ENCODE measurements at regions not wholly inside any gene's neighbourhood (a gene's known extent, or its start where the extent isn't known, plus 50 kb on each side); places are given as distances from the start of the nearest gene placed in this dataset.

- DNase-seq, result no peak
Measured at GRCh38 chr2:160634436-160634835, 140.8 kb upstream of the RBMS1 start.

- no peak for DNase-seq
Measured at GRCh38 chr2:160635488-160635887, 141.9 kb upstream of the RBMS1 start.

- no peak for DNase-seq
Measured at GRCh38 chr2:160639472-160639871, 145.9 kb upstream of the RBMS1 start.

GRCh38 chr2:160646684-160647444, 153.3 kb upstream of the RBMS1 start:
- DNase-seq, result no peak

GRCh38 chr2:160647967-160648685, 154.5 kb upstream of the RBMS1 start:
- no peak for DNase-seq

GRCh38 chr2:160649698-160650097, 156.1 kb upstream of the RBMS1 start:
- no peak for DNase-seq

- DNase-seq, result no peak
Measured at GRCh38 chr2:160650196-160651118, 156.8 kb upstream of the RBMS1 start.

GRCh38 chr2:160651416-160652200, 158.0 kb upstream of the RBMS1 start:
- no peak for DNase-seq

GRCh38 chr2:160652236-160652635, 158.6 kb upstream of the RBMS1 start:
- DNase-seq, result peak; percentile 15

GRCh38 chr2:160657196-160657595, 163.6 kb upstream of the RBMS1 start:
- DNase-seq, result no peak

- DNase-seq, result no peak
Measured at GRCh38 chr2:160658851-160659250, 165.2 kb upstream of the RBMS1 start.

- no peak for DNase-seq
Measured at GRCh38 chr2:160660741-160661140, 167.1 kb upstream of the RBMS1 start.

- no peak for DNase-seq
Measured at GRCh38 chr2:160664603-160665140, 171.1 kb upstream of the RBMS1 start.

GRCh38 chr2:160666154-160667060, 172.8 kb upstream of the RBMS1 start:
- DNase-seq, result no peak

- no peak for DNase-seq
Measured at GRCh38 chr2:160667811-160668210, 174.2 kb upstream of the RBMS1 start.

GRCh38 chr2:160670618-160671017, 177.0 kb upstream of the RBMS1 start:
- DNase-seq, result no peak

- no peak for DNase-seq
Measured at GRCh38 chr2:160672211-160672610, 178.6 kb upstream of the RBMS1 start.

GRCh38 chr2:160674146-160674750, 180.6 kb upstream of the RBMS1 start:
- no peak for DNase-seq

GRCh38 chr2:160679686-160680085, 186.1 kb upstream of the RBMS1 start:
- no peak for DNase-seq

- no peak for DNase-seq
Measured at GRCh38 chr2:160680294-160680693, 186.7 kb upstream of the RBMS1 start.

GRCh38 chr2:160680974-160681373, 187.4 kb upstream of the RBMS1 start:
- no peak for DNase-seq

Measured in hematopoietic multipotent progenitor cell treated with erythropoietin and hydrocortisone succinate and interleukin-3 and kit ligand, for 8 days (in vitro differentiated cells).